ENCODE measurements at regions not wholly inside any gene's neighbourhood (a gene's known extent, or its start where the extent isn't known, plus 50 kb on each side); places are given as distances from the start of the nearest gene placed in this dataset.

DNA sequence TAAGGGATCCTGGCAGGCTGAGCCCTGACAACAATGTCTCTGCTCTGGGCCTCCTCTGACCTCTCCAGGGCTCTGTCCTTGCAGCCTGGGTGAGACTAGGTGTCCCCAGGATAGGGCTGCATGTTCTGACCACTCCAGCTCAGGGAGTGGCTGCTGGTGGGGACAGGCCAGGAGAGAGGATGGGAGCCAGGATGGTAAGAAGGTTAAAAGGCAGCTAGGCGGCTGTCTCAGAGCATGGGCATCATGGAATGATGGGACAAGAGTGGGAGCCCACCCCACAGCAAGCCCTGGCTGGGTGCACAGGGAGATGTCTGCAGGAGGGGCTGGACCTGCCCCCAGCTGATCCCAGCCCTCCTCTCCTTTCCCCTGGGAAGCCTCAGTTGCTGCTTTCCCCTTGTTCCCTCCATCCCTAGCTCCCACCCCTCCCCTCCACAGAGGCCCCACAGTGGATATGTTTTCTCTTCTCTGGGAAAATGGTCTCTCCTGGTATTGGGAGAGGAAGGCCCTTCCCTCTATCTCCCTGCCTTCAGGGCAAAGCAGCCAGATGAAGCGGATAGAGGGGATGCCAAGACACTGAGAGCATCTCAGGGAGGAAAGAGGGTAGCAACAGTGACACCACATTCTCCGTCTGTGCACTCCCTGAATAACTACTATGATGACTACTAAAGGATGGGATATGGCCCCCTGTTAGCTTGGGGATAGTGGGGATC is 334.3 kb downstream of the DYSF start:
- Histone ChIP-seq H3K27me3 (no peaks in the 10 kb centered on the region), H3K4me1 (peaks cover 0 to 7% (median 0%) of the 10 kb centered on the region in 3 donors), H3K27ac (no peak overlapping the region), H3K4me3 (no peak overlapping the region), H3K9me3 (no peaks in the 10 kb centered on the region), H3K36me3 (no peaks in the 10 kb centered on the region)
- DNase-seq, result no peak
- intact Hi-C loops (cut with DNase I), result no loop called here
- WGBS, 2 donors, result 85 to 93% methylated on average over 2 to 3 of the region's 3 CpGs
- no peak for TF ChIP-seq POLR2A (IDR thresholded peaks at IDR 0.05)
- TF ChIP-seq, protein P1, sequence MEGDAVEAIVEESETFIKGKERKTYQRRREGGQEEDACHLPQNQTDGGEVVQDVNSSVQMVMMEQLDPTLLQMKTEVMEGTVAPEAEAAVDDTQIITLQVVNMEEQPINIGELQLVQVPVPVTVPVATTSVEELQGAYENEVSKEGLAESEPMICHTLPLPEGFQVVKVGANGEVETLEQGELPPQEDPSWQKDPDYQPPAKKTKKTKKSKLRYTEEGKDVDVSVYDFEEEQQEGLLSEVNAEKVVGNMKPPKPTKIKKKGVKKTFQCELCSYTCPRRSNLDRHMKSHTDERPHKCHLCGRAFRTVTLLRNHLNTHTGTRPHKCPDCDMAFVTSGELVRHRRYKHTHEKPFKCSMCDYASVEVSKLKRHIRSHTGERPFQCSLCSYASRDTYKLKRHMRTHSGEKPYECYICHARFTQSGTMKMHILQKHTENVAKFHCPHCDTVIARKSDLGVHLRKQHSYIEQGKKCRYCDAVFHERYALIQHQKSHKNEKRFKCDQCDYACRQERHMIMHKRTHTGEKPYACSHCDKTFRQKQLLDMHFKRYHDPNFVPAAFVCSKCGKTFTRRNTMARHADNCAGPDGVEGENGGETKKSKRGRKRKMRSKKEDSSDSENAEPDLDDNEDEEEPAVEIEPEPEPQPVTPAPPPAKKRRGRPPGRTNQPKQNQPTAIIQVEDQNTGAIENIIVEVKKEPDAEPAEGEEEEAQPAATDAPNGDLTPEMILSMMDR (IDR thresholded peaks at IDR 0.05), result no peak

DNA sequence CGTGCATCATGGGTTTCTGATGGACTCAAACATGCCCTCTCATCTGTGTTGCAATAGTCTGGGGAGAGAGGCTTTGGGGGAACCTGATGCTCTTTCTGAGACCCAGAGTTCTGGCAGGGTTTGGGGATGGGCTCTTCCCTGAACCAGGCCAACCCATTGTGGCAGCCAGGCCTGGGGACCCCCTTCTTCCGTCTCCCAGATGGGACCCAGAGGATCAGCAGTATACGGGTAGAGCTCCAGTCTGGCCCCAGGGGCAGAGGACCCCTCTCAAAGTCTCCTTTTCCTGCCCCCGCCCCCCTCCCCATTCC is 333.7 kb downstream of the DYSF start:
- Histone ChIP-seq H3K9me3 (no peaks in the 10 kb centered on the region), H3K4me3 (no peak overlapping the region), H3K27me3 (no peaks in the 10 kb centered on the region), H3K36me3 (no peaks in the 10 kb centered on the region), H3K27ac (no peak overlapping the region), H3K4me1 (peaks cover 0 to 7% (median 0%) of the 10 kb centered on the region in 3 donors)
- DNase-seq, result no peak
- intact Hi-C loops (cut with DNase I), result no loop called here
- TF ChIP-seq, protein P1 (IDR thresholded peaks at IDR 0.05), result no peak
- TF ChIP-seq POLR2A (IDR thresholded peaks at IDR 0.05), result no peak
- WGBS, 2 donors, result 100% methylated on average over 1 of the region's 4 CpGs; no CpG with 5 or more reads in 1 of the 2 donors

DNA sequence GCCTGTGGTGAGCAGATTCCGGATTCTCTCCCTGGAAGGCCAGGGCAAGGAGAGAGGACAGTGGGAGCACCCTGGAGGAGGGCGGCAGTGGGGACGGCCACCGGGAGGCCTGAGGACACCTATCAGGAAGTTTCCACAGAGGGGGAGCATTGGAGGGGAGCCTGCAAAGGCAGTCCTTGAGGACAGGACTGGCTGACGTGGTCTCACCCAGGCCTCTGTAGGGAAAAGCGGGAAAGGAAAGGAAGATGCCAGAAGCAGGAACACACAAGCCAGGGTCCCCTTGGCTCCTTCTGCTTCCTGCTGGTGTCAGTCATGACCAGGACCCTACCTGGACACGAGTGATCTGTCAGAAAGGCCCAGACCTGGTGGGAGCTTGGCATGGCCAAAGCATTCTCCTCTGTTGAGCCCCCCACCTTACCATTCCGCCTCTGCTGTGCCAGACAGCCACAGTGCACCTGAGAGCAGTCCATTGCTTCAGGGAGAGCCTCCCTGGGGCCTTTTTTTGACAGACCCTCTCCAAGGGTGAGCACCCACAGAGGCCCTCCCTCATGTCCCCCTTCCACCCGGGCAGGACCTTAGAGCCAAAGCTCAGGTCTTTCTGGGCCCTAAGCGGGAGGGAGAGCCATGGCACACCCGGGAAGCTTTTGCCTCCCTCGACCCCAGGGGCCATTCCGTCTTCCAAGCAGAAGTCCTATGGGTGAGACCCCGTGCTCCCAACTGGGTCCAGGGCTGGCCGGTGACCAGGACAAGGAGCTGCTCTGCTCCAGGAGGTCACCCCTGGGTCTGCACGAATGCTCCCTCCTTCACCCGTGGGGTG is 333.1 kb downstream of the DYSF start:
- DNase-seq, result no peak
- Histone ChIP-seq H3K27me3 (no peaks in the 10 kb centered on the region), H3K27ac (no peak overlapping the region), H3K9me3 (no peaks in the 10 kb centered on the region), H3K4me1 (peaks cover 0 to 7% (median 0%) of the 10 kb centered on the region in 3 donors), H3K36me3 (no peaks in the 10 kb centered on the region), H3K4me3 (no peak overlapping the region)
- TF ChIP-seq, protein P1 (IDR thresholded peaks at IDR 0.05), result no peak
- TF ChIP-seq POLR2A (IDR thresholded peaks at IDR 0.05), result no peak
- 78 to 87% methylated on average over 9 to 10 of the region's 17 CpGs for WGBS, 2 donors
- intact Hi-C loops (cut with DNase I), result no loop called here

DNA sequence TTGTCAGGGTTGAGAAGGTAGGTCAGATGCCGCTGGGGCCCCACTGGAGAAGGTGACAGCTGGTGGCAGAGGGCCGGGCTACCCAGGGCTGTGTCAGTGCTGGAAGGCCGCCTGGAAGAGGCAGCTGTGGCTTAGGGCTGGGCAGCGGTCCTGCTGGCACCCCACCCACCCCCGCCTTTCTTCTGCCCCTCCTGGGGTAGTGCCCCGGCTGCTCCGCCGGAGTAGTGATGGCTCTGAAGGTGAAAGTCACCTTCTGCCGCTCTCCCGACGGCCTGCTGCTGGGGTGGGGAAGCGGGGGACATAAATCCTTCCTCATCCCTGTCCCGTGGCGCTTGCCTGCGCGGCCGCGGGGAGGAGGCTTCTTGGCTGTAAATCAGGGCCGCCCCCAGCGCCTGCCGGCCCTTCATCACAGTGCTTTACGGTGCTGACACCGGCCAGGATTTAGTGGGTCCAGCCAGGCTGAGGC is 332.2 kb downstream of the DYSF start:
- TF ChIP-seq, protein P1 (IDR thresholded peaks at IDR 0.05), result no peak
- TF ChIP-seq POLR2A (IDR thresholded peaks at IDR 0.05), result no peak
- WGBS, 2 donors, result 68% methylated on average over 6 of the region's 23 CpGs; no CpG with 5 or more reads in 1 of the 2 donors
- Histone ChIP-seq H3K36me3 (no peaks in the 10 kb centered on the region), H3K27me3 (no peaks in the 10 kb centered on the region), H3K4me1 (peaks cover 0 to 7% (median 0%) of the 10 kb centered on the region in 3 donors), H3K27ac (no peak overlapping the region), H3K4me3 (no peak overlapping the region), H3K9me3 (no peaks in the 10 kb centered on the region)
- no peak for DNase-seq
- intact Hi-C loops (cut with DNase I), result no loop called here
